ENCODE measurements at regions not wholly inside any gene's neighbourhood (a gene's known extent, or its start where the extent isn't known, plus 50 kb on each side); places are given as distances from the start of the nearest gene placed in this dataset.

GRCh38 chr14:101113835-101114725 lies 210.6 kb upstream of the RTL1 start:
- TF ChIP-seq POLR2A (IDR thresholded peaks at IDR 0.05) (no peak), POLR2AphosphoS5 (IDR thresholded peaks at IDR 0.05; ENCODE audit: insufficient read depth in 1 of 2, low read depth in 1 of 2) (no peak)

All from vagina (tissue), 2 donors.